Coronary artery (tissue), 2 donors: ENCODE measurements at regions not wholly inside any gene's neighbourhood (a gene's known extent, or its start where the extent isn't known, plus 50 kb on each side); places are given as distances from the start of the nearest gene placed in this dataset.
"Not testable (repeated sequence)": the region's sequence is repeated elsewhere in the genome, so short reads cannot be mapped to it uniquely, and the experiment has no call there.

Experiments used
- DNase-seq: peaks from one replicate; pipeline ENCODE4 v3.0.0-alpha.2; 2017; ENCODE audit warnings: low spot score
- H3K27ac ChIP-seq, 2 donors: fragments of 200-600 bp; sonication (generic); one replicate each; pipeline ENCODE4 v1.5.1; 2016 to 2019
- H3K4me3 ChIP-seq: fragments of 200-600 bp; sonication (generic); 2 replicates; pipeline ENCODE4 v1.5.1; 2016; ENCODE audit warnings: mild to moderate bottlenecking, moderate library complexity
- TF ChIP-seq, protein P1 (sequence below): fragments of 200-600 bp; sonication (generic); IDR thresholded peaks from one replicate; pipeline ENCODE4 v1.5.1; 2019; ENCODE audit warnings: antibody characterized with exemption

GRCh38 chr7:13724977-13725566 lies 264.4 kb downstream of the ETV1 start:
- Histone ChIP-seq H3K4me3 (no peak overlapping the region), H3K27ac (no peak overlapping the region)
- TF ChIP-seq, protein P1, sequence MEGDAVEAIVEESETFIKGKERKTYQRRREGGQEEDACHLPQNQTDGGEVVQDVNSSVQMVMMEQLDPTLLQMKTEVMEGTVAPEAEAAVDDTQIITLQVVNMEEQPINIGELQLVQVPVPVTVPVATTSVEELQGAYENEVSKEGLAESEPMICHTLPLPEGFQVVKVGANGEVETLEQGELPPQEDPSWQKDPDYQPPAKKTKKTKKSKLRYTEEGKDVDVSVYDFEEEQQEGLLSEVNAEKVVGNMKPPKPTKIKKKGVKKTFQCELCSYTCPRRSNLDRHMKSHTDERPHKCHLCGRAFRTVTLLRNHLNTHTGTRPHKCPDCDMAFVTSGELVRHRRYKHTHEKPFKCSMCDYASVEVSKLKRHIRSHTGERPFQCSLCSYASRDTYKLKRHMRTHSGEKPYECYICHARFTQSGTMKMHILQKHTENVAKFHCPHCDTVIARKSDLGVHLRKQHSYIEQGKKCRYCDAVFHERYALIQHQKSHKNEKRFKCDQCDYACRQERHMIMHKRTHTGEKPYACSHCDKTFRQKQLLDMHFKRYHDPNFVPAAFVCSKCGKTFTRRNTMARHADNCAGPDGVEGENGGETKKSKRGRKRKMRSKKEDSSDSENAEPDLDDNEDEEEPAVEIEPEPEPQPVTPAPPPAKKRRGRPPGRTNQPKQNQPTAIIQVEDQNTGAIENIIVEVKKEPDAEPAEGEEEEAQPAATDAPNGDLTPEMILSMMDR, result no peak
- no peak for DNase-seq

- Histone ChIP-seq H3K4me3 (no peak overlapping the region), H3K27ac (no peak overlapping the region)
- no peak for DNase-seq
- TF ChIP-seq, protein P1, result no peak
Observed at GRCh38 chr7:13725591-13725990, 263.9 kb downstream of the ETV1 start.

- TF ChIP-seq, protein P1, result no peak
- H3K4me3 ChIP-seq, result no peak overlapping the region
- no peak overlapping the region for H3K27ac ChIP-seq
- no peak for DNase-seq
Observed at GRCh38 chr7:13727279-13727678, 262.2 kb downstream of the ETV1 start.

- no peak overlapping the region for H3K27ac ChIP-seq
- TF ChIP-seq, protein P1, result no peak
- DNase-seq, result no peak
- H3K4me3 ChIP-seq, result no peak overlapping the region
Observed at GRCh38 chr7:13727751-13728150, 261.7 kb downstream of the ETV1 start.

GRCh38 chr7:13728430-13728829 lies 261.0 kb downstream of the ETV1 start:
- not testable (repeated sequence) for H3K27ac ChIP-seq, DNase-seq, H3K4me3 ChIP-seq

DNA sequence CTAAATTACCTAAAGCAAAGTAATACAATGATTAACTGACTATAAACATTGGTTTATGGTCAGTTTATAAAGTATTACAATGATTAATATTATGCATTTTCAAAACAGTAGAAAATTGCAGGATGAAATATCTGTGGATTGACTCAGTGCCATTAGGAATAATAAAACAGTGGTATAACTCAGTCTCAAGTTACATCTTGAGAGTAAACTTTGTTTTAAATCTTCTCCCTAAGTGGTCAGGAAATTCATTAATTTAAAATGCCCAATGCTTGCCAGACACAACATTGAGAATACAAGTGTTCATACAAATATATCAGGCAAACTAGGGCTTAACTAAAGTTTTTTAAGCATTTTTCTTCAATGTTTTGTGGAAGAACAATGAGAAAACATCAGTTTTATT lies 257.8 kb downstream of the ETV1 start:
- DNase-seq, result no peak
- TF ChIP-seq, protein P1, result no peak
- Histone ChIP-seq H3K27ac (no peak overlapping the region), H3K4me3 (no peak overlapping the region)

DNA sequence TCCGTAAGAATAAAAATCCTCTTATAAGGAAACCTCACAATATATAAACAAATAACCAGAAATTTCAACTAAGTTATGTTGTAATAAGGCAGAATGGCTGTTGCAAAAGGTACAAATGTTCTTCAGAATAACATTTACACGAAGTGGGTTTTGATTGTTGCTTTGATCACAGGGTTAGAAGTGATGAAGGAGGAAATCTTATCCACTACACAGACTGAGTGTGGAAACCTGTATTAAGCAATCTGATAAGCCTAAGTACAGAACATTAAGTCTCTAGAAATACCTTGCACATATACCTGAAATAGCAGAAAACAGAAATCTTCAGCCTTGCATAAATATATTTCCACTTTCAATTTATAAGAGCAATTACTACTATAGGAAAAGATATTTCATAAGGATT lies 251.9 kb downstream of the ETV1 start:
- TF ChIP-seq, protein P1, result no peak
- Histone ChIP-seq H3K4me3 (no peak overlapping the region), H3K27ac (no peak overlapping the region)
- DNase-seq, result no peak

GRCh38 chr7:13742126-13742525 lies 247.3 kb downstream of the ETV1 start:
- DNase-seq, result no peak
- Histone ChIP-seq H3K27ac (no peak overlapping the region), H3K4me3 (no peak overlapping the region)
- TF ChIP-seq, protein P1, result no peak
